PC-3 (cell line): ENCODE measurements at regions not wholly inside any gene's neighbourhood (a gene's known extent, or its start where the extent isn't known, plus 50 kb on each side); places are given as distances from the start of the nearest gene placed in this dataset.

ENCODE experiments used
- ATAC-seq: fragments of 200-7000 bp; cut with Tn5 transposase; 2 replicates; pipeline ENCODE4 v1.9.1; 2020; ENCODE audit warnings: mild to moderate bottlenecking, moderate library complexity
- BruUV-seq: library from RNA; stranded (reverse); fragments of 400-500 nt; replicated peaks from 2 replicates; lab custom pipeline; 2021; lab: Mats Ljungman, UMichigan
- CTCF ChIA-PET: fragments of 300-600 bp; sonication (Branson Sonifier 250); formaldehyde crosslinking; loops from one replicate; lab custom pipeline; 2022; ENCODE audit warnings: antibody characterized with exemption; lab: Charles Lee
- POLR2A ChIA-PET: fragments of 300-600 bp; sonication (Branson Sonifier 250); formaldehyde crosslinking; loops from one replicate; lab custom pipeline; 2022; ENCODE audit warnings: antibody characterized with exemption; ENCODE audit not compliant: unreplicated experiment; lab: Charles Lee
- DNase-seq: peaks from one replicate; pipeline ENCODE4 v3.0.0-alpha.2; 2015
- H2AFZ ChIP-seq: fragments of 300-600 bp; sonication (generic); 2 replicates; pipeline ENCODE4 v1.6.0; 2016; ENCODE audit warnings: antibody characterized with exemption, low read length
- H3F3A ChIP-seq: fragments of 300-600 bp; sonication (generic); one replicate; pipeline ENCODE4 v1.6.0; 2017; ENCODE audit warnings: antibody characterized with exemption, low read length, control low read depth, mild to moderate bottlenecking; ENCODE audit not compliant: unreplicated experiment
- H3K27ac ChIP-seq: fragments of 300-600 bp; sonication (generic); 2 replicates; pipeline ENCODE4 v1.5.1; 2016; ENCODE audit warnings: mild to moderate bottlenecking, low read length
- H3K27me3 ChIP-seq: fragments of 300-600 bp; sonication (generic); 2 replicates; pipeline ENCODE4 v1.6.1; 2016; ENCODE audit warnings: low read length, mixed read lengths
- H3K36me3 ChIP-seq: fragments of 300-600 bp; sonication (generic); 2 replicates; pipeline ENCODE4 v1.6.1; 2016; ENCODE audit warnings: low read depth, mixed run types, low read length, mixed read lengths
- H3K4me1 ChIP-seq: fragments of 300-600 bp; sonication (generic); 2 replicates; pipeline ENCODE4 v1.5.1; 2016; ENCODE audit warnings: low read length; ENCODE audit not compliant: insufficient read depth
- H3K4me2 ChIP-seq: fragments of 300-600 bp; sonication (generic); 2 replicates; pipeline ENCODE4 v1.6.0; 2016; ENCODE audit warnings: low read length
- H3K4me3 ChIP-seq: fragments of 300-600 bp; sonication (generic); 2 replicates; pipeline ENCODE4 v1.5.1; 2016; ENCODE audit warnings: mild to moderate bottlenecking, low read length, mixed read lengths
- H3K79me2 ChIP-seq: fragments of 300-600 bp; sonication (generic); 2 replicates; pipeline ENCODE4 v1.6.1; 2017; ENCODE audit warnings: low read length, mixed read lengths
- H3K9ac ChIP-seq: fragments of 300-600 bp; sonication (generic); 2 replicates; pipeline ENCODE4 v1.6.0; 2016; ENCODE audit warnings: mild to moderate bottlenecking, low read length
- H3K9me2 ChIP-seq: fragments of 300-600 bp; sonication (generic); replicated peaks from 2 replicates; pipeline ENCODE4 v1.6.1; 2016; ENCODE audit warnings: mixed run types, low read length, mixed read lengths
- H3K9me3 ChIP-seq: fragments of 300-600 bp; sonication (generic); 2 replicates; pipeline ENCODE4 v1.6.1; 2016; ENCODE audit warnings: low read length, mixed read lengths
- H4K20me1 ChIP-seq: fragments of 300-600 bp; sonication (generic); 2 replicates; pipeline ENCODE4 v1.6.1; 2016; ENCODE audit warnings: low read length, mixed read lengths
- EZH2 ChIP-seq: fragments of 300-600 bp; sonication (generic); IDR thresholded peaks from one replicate; pipeline ENCODE4 v1.6.1; 2017; ENCODE audit warnings: antibody characterized with exemption, mild to moderate bottlenecking, low read length; ENCODE audit not compliant: unreplicated experiment
- EZH2phosphoT487 ChIP-seq: fragments of 300-600 bp; sonication (generic); IDR thresholded peaks from 2 replicates; pipeline ENCODE4 v1.6.1; 2018; ENCODE audit warnings: mild to moderate bottlenecking, antibody characterized with exemption, low read length, borderline replicate concordance
- intact Hi-C: fragments of 100-400 bp; cut with micrococcal nuclease; formaldehyde crosslinking; loops from 2 replicates; pipeline ENCODE4 v1.9.0; 2023
- TF ChIP-seq, protein P1 (sequence below): fragments of 300-600 bp; sonication (generic); conservative IDR thresholded peaks from 2 replicates; pipeline ENCODE4 v1.5.1; 2017; ENCODE audit warnings: antibody characterized with exemption, low read depth, mild to moderate bottlenecking, low read length

- TF ChIP-seq EZH2phosphoT487 (no peak), EZH2 (no peak)
- TF ChIP-seq, protein P1, sequence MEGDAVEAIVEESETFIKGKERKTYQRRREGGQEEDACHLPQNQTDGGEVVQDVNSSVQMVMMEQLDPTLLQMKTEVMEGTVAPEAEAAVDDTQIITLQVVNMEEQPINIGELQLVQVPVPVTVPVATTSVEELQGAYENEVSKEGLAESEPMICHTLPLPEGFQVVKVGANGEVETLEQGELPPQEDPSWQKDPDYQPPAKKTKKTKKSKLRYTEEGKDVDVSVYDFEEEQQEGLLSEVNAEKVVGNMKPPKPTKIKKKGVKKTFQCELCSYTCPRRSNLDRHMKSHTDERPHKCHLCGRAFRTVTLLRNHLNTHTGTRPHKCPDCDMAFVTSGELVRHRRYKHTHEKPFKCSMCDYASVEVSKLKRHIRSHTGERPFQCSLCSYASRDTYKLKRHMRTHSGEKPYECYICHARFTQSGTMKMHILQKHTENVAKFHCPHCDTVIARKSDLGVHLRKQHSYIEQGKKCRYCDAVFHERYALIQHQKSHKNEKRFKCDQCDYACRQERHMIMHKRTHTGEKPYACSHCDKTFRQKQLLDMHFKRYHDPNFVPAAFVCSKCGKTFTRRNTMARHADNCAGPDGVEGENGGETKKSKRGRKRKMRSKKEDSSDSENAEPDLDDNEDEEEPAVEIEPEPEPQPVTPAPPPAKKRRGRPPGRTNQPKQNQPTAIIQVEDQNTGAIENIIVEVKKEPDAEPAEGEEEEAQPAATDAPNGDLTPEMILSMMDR, result no peak
- no peak overlapping the region for H3K9ac ChIP-seq
- no peak overlapping the region for H3K4me3 ChIP-seq
- CTCF ChIA-PET, result no interaction called here
- no peak overlapping the region for H3K27ac ChIP-seq
- no peaks in the 10 kb centered on the region for H3K27me3 ChIP-seq
- no peak overlapping the region for H2AFZ ChIP-seq
- no peak overlapping the region for H3K4me2 ChIP-seq
- DNase-seq, result no peak
- no peaks in the 10 kb centered on the region for H3K79me2 ChIP-seq
- H3K9me3 ChIP-seq, result peaks cover 41% of the 10 kb centered on the region
- BruUV-seq, result no TSS peak
- no peaks in the 10 kb centered on the region for H4K20me1 ChIP-seq
- no peaks in the 10 kb centered on the region for H3F3A ChIP-seq
- intact Hi-C loops, result no loop called here
- no peak for ATAC-seq
- H3K9me2 ChIP-seq, result no peaks in the 10 kb centered on the region
- no peaks in the 10 kb centered on the region for H3K4me1 ChIP-seq
- H3K36me3 ChIP-seq, result no peaks in the 10 kb centered on the region; the same call in 1 of the 2 replicates
- POLR2A ChIA-PET, result no interaction called here
These were observed 2095.1 kb downstream of the NCAM2 start for GRCh38 chr21:23093259-23093658.

- H3K9me2 ChIP-seq, result no peaks in the 10 kb centered on the region
- no peak overlapping the region for H3K4me3 ChIP-seq
- H3K4me2 ChIP-seq, result no peak overlapping the region
- intact Hi-C loops, result no loop called here
- DNase-seq (no peak), ATAC-seq (no peak)
- no peak for TF ChIP-seq EZH2phosphoT487
- TF ChIP-seq EZH2, result no peak
- TF ChIP-seq, protein P1, result no peak
- ChIA-PET POLR2A (no interaction called here), CTCF (no interaction called here)
- H3K27me3 ChIP-seq, result no peaks in the 10 kb centered on the region
- no peak overlapping the region for H3K9ac ChIP-seq
- H3K36me3 ChIP-seq, result no peaks in the 10 kb centered on the region
- no TSS peak for BruUV-seq
- H3F3A ChIP-seq, result no peaks in the 10 kb centered on the region
- no peak overlapping the region for H2AFZ ChIP-seq
- no peak overlapping the region for H3K27ac ChIP-seq
- no peaks in the 10 kb centered on the region for H3K4me1 ChIP-seq
- H4K20me1 ChIP-seq, result no peaks in the 10 kb centered on the region
- no peaks in the 10 kb centered on the region for H3K79me2 ChIP-seq
- H3K9me3 ChIP-seq, result no peaks in the 10 kb centered on the region
These were observed 2101.0 kb downstream of the NCAM2 start for GRCh38 chr21:23099185-23099584.

GRCh38 chr21:23101111-23101510, 2102.9 kb downstream of the NCAM2 start:
- Histone ChIP-seq H3K79me2 (no peaks in the 10 kb centered on the region), H3K4me2 (no peak overlapping the region), H3F3A (no peaks in the 10 kb centered on the region), H3K9me3 (no peaks in the 10 kb centered on the region), H3K4me3 (no peak overlapping the region), H3K27ac (no peak overlapping the region), H4K20me1 (no peaks in the 10 kb centered on the region), H2AFZ (no peak overlapping the region), H3K27me3 (no peaks in the 10 kb centered on the region), H3K9ac (no peak overlapping the region), H3K36me3 (no peaks in the 10 kb centered on the region), H3K4me1 (no peaks in the 10 kb centered on the region), H3K9me2 (no peaks in the 10 kb centered on the region)
- intact Hi-C loops, result no loop called here
- ChIA-PET POLR2A (no interaction called here), CTCF (no interaction called here)
- TF ChIP-seq, protein P1, result no peak
- TF ChIP-seq EZH2 (no peak), EZH2phosphoT487 (no peak)
- BruUV-seq, result no TSS peak
- DNase-seq (no peak), ATAC-seq (no peak)
